HUES64 (cell line): ENCODE measurements at regions not wholly inside any gene's neighbourhood (a gene's known extent, or its start where the extent isn't known, plus 50 kb on each side); places are given as distances from the start of the nearest gene placed in this dataset.

Source experiments
- H3K27ac ChIP-seq: 2 replicates; pipeline ENCODE4 v1.7.0; 2013; ENCODE audit warnings: low read depth, low read length, inconsistent platforms
- H3K27me3 ChIP-seq: 2 replicates; pipeline ENCODE4 v1.6.1; 2013; ENCODE audit warnings: mild to moderate bottlenecking, low read length; ENCODE audit not compliant: insufficient read depth
- H3K36me3 ChIP-seq: 2 replicates; pipeline ENCODE4 v1.6.1; 2013; ENCODE audit warnings: mild to moderate bottlenecking, low read length; ENCODE audit not compliant: insufficient read depth
- H3K4me1 ChIP-seq: 2 replicates; pipeline ENCODE4 v1.6.1; 2013; ENCODE audit warnings: mild to moderate bottlenecking, low read length, moderate library complexity; ENCODE audit not compliant: insufficient read depth
- H3K4me3 ChIP-seq: 2 replicates; pipeline ENCODE4 v1.5.1; 2013; ENCODE audit warnings: mild to moderate bottlenecking, low read length, moderate library complexity
- H3K9ac ChIP-seq: 2 replicates; pipeline ENCODE4 v1.6.1; 2013; ENCODE audit warnings: mild to moderate bottlenecking, low read depth, low read length
- H3K9me3 ChIP-seq: 2 replicates; pipeline ENCODE4 v1.6.1; 2013; ENCODE audit warnings: low read depth, low read length; ENCODE audit not compliant: insufficient read depth
- WGBS: fragments of 150-250, 120-280 bp; methylation state at CpG from one replicate; pipeline ENCODE4 v1.1.7; 2013; ENCODE audit warnings: missing lambda C conversion rate; 5-methylcytosine and 5-hydroxymethylcytosine counted together

DNA sequence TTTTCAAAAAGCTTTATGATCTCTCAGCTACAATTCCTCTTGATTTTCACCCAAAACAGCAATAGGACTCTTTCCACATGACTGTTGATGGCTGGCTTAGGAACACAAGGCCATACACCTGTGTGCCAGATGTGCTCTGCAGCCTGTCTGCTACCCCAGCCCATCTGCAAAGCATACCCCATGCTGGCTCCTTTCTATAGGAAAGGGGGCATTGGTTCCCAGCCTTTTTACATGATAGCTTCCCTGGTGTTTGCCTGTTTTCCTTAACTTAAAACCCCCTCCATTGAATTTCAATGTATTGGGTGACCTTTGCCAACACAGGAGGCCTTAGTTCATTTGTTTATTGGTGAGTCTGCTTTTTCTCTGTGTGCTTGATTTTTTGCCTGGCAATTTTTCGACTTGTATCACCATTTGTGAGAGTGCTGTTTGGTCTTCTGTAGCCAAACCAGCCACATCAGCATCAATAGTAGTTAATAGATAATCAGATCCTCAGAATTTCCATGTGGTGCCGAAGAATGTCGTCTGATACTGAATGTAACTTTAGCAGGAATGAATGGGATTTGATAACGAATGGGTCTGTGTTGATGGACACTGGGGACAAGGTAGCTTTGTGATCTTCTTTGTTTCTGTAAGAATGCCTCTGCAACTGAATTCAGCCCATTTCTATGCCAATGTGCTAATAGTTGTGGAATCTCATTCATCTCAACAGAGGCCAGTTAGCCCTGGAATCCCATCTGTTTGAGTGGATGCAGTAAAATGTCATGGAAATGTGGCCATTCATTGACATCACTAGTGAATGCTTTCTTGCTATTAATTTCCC lies 272.2 kb upstream of the RARB start:
- no peaks in the 10 kb centered on the region for H3K27me3 ChIP-seq
- H3K4me1 ChIP-seq = peaks cover 50% of the 10 kb centered on the region
- H3K9me3 ChIP-seq = no peaks in the 10 kb centered on the region
- H3K9ac ChIP-seq = peak overlapping the region; percentile 71
- no peaks in the 10 kb centered on the region for H3K36me3 ChIP-seq
- peak overlapping the region; percentile 90 for H3K27ac ChIP-seq
- WGBS = 11% methylated on average over 4 of the region's 4 CpGs
- H3K4me3 ChIP-seq = peak overlapping the region; percentile 13

DNA sequence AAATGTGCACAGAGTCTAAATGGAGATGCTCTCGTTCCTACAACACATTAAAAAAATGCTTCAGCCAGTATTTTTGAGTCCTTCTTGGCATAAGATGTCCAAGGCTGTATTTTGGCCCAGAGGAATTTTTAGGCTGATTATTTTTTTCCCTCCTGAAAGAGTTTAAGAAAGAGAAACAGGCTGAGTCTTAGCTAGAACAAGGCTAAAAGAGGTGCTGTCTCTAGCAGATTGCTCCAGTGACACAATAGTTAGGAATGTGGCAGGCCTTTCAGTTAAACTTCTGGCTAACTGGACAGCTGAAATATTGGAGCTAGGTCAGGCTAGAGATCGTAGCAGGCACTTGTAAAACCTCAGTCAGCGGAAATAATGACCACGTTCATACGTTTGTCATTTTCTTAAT lies 271.4 kb upstream of the RARB start:
- Histone ChIP-seq H3K9ac (peak overlapping the region; percentile 71), H3K27me3 (no peaks in the 10 kb centered on the region), H3K4me1 (peaks cover 47% of the 10 kb centered on the region), H3K4me3 (peak overlapping the region; percentile 13; the same call in 1 of the 2 replicates), H3K36me3 (no peaks in the 10 kb centered on the region), H3K27ac (peak overlapping the region; percentile 90), H3K9me3 (no peaks in the 10 kb centered on the region)
- WGBS = 36% methylated on average over 5 of the region's 5 CpGs

DNA sequence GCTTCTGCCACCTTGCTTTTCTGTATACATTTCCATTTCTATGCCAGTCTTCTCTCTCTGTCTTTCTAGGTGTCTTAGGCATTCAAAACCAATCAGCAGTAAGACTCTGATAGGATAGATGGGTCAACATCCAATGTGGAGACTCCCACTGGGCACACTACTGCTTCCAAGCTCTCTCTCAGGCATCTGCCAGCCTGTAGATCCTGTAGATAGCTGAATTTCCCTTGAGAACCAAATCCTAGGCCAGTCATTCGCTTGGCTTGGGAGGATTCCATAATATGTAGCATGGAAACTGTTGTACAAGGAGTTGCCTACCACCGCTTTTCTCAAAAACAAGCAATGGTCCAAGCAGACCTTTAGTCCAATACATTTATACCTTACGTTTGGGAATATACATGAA lies 262.8 kb upstream of the RARB start:
- Histone ChIP-seq H3K9me3 (peaks cover 8% of the 10 kb centered on the region), H3K9ac (no peak overlapping the region), H3K27ac (no peak overlapping the region), H3K36me3 (no peaks in the 10 kb centered on the region), H3K4me1 (peaks cover 3% of the 10 kb centered on the region; the same call in 1 of the 2 replicates), H3K4me3 (no peak overlapping the region), H3K27me3 (no peaks in the 10 kb centered on the region)
- 98% methylated on average over 3 of the region's 3 CpGs for WGBS

DNA sequence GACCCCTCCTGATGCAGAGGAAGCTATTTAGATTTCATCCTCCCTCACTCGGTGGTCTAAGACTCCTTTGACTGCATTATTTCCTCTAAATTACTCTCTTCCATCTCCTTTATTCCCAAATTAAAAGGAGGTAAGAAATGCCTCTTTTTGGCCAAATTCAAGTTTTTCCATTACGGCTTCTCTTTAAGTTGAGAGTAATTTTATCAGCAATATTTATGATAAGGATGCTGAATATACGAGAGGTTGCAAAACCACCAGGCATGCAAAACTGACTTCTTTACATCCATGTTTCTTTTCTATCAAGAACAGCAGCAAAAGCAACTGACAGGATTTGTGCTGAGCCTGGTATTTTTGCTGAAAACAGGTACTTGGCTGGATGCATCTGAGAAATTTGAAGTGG lies 262.0 kb upstream of the RARB start:
- 94% methylated on average over 3 of the region's 3 CpGs for WGBS
- Histone ChIP-seq H3K4me1 (peaks cover 8% of the 10 kb centered on the region; the same call in 1 of the 2 replicates), H3K9ac (no peak overlapping the region), H3K36me3 (no peaks in the 10 kb centered on the region), H3K4me3 (no peak overlapping the region), H3K27ac (no peak overlapping the region), H3K27me3 (no peaks in the 10 kb centered on the region), H3K9me3 (peaks cover 8% of the 10 kb centered on the region)

DNA sequence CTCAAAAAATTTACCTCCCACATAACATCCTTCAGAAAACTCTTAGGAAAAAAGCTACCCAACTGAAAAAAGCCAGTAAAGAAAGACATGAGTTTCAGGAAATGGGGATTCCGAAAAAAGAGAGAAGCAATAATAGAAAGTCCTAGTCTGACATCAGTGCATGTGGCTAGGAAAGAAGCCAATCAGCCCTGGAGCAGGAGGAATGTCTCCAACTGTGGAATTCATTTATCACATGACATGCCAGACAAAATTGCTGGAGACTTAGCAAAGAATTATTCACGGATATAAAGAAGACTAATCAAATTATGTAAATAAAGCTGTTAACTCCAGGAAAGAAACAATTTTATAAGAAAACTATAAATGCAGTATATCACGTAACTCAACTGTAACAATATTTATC lies 258.9 kb upstream of the RARB start:
- H3K36me3 ChIP-seq = no peaks in the 10 kb centered on the region
- no peak overlapping the region for H3K4me3 ChIP-seq
- H3K4me1 ChIP-seq = peaks cover 33% of the 10 kb centered on the region
- no peak overlapping the region for H3K27ac ChIP-seq
- peaks cover 8% of the 10 kb centered on the region for H3K9me3 ChIP-seq
- H3K9ac ChIP-seq = no peak overlapping the region
- WGBS = 100% methylated on average over 1 of the region's 3 CpGs
- H3K27me3 ChIP-seq = no peaks in the 10 kb centered on the region

DNA sequence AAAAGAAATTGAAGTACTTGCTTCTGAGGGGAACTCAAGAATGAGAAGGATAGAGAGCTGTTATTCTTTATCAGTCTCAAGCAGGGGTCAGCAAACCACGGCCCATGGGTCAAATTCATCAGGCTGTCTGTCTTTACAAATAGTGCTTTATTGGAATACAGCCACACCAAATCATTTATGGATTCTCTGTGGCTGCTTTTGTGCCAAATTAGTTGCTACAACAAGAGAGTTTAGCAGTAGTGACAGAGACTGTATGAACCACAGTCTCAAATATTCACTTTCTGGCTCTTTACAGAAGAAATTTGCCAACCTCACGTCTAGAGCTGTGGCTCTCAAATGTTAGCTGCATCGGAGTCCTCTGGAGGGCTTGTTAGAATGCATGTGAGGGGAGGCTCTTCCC lies 258.0 kb upstream of the RARB start:
- 88% methylated on average over 3 of the region's 3 CpGs for WGBS
- Histone ChIP-seq H3K4me3 (no peak overlapping the region), H3K27ac (no peak overlapping the region), H3K4me1 (peaks cover 33% of the 10 kb centered on the region), H3K27me3 (no peaks in the 10 kb centered on the region), H3K9ac (no peak overlapping the region), H3K9me3 (peaks cover 8% of the 10 kb centered on the region), H3K36me3 (no peaks in the 10 kb centered on the region)

DNA sequence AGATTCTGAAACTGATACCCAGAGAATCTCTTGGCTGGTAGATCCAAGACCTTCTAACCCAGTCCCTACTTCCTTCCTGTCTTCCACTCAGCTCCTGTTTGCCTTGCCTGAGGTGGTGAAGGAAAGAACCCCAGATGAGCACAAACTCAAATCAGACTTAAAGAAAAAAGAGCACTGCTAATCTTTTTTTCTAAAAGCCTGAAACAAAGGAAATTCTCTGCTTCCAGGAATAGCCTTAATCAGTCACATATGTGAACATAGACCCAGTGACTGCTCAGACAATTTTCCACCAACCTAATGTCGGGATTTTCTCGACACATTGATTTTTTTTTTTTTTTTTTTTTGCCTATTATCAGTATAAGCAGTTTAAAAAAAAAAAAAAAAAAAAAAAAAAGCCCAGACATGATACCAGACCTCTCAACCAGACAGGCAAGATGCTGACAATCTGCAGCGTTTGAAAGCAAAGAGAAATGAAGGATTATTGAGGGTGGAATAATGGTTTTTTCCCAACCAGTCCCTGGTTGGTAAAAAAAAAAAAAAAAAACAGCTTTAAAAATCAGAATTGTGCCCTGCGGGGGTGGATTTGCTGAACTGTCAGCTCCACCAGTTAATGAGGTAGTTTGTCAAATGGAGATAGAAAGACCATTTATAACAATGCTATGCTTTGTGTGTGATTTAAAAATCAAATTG lies 256.8 kb upstream of the RARB start:
- Histone ChIP-seq H3K36me3 (no peaks in the 10 kb centered on the region), H3K27me3 (no peaks in the 10 kb centered on the region), H3K9me3 (peaks cover 8% of the 10 kb centered on the region), H3K9ac (no peak overlapping the region), H3K4me1 (peaks cover 33% of the 10 kb centered on the region), H3K27ac (no peak overlapping the region), H3K4me3 (no peak overlapping the region)
- WGBS = 87% methylated on average over 1 of the region's 4 CpGs

DNA sequence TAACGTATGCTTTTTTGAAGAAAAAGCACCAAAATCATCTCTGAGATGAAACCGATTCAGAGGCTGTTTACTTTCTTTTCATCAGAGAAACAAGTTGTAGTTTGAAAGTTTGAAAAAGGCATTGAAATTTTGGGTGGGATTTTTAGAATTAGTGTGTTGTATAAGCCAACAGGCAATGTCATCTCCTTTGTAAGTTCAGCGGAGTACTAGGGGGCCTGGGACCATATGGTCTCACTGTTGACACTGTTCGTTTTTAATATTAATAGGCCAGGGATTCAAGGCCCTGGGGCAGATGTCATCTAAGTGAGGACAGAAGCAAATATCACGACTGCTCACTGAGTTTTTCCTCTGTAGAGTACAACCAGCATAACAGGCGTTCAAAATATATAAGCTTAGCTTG lies 256.2 kb upstream of the RARB start:
- Histone ChIP-seq H3K4me1 (peaks cover 33% of the 10 kb centered on the region), H3K4me3 (no peak overlapping the region), H3K27ac (no peak overlapping the region), H3K36me3 (no peaks in the 10 kb centered on the region), H3K9me3 (peaks cover 8% of the 10 kb centered on the region), H3K27me3 (no peaks in the 10 kb centered on the region), H3K9ac (no peak overlapping the region)
- WGBS = 91% methylated on average over 6 of the region's 6 CpGs

DNA sequence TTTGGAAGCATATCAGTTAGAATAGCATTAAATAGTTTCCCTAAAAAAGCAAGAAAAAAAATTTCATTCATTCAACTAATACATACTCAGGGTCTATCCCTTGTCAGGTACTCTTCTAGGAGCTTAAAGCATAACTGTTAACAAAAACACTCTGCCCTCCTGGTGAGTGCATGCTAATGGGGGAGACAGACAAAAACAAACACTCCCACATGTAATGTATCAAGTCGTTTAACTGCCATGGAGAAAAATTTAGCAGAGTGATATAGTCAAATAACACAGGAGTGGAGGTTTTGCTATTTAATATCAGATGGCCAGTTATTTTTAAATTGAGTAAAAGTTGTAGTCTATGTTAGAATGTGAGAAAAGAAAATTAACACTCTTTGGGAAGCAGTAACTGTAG lies 254.5 kb upstream of the RARB start:
- no peak overlapping the region for H3K4me3 ChIP-seq
- peaks cover 33% of the 10 kb centered on the region for H3K4me1 ChIP-seq
- H3K27ac ChIP-seq = no peak overlapping the region
- no peak overlapping the region for H3K9ac ChIP-seq
- H3K36me3 ChIP-seq = no peaks in the 10 kb centered on the region
- peaks cover 7% of the 10 kb centered on the region for H3K9me3 ChIP-seq
- H3K27me3 ChIP-seq = no peaks in the 10 kb centered on the region
- WGBS = 0% methylated on average over 1 of the region's 1 CpG

DNA sequence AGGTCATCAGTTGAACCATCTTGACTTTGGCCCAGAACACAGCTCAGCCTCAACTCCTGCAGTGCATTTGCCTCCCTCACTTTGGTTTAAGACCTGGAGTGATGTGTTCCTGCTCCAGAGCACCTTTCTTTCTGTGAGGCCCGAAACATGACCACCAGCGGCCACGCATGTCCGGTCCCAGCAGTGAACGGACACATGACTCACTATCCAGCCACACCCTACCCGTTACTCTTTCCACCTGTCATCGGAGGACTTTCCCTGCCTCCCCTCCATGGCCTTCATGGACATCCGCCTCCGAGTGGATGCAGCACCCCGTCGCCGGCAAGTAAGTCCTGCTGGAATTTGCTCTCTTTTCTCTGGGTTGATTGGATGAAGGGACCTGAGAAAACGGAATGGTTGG lies 253.8 kb upstream of the RARB start:
- Histone ChIP-seq H3K9ac (no peak overlapping the region), H3K27me3 (no peaks in the 10 kb centered on the region), H3K36me3 (no peaks in the 10 kb centered on the region), H3K27ac (no peak overlapping the region), H3K4me3 (no peak overlapping the region), H3K4me1 (peaks cover 33% of the 10 kb centered on the region), H3K9me3 (peaks cover under 1% of the 10 kb centered on the region; the same call in 1 of the 2 replicates)
- 94% methylated on average over 13 of the region's 13 CpGs for WGBS

DNA sequence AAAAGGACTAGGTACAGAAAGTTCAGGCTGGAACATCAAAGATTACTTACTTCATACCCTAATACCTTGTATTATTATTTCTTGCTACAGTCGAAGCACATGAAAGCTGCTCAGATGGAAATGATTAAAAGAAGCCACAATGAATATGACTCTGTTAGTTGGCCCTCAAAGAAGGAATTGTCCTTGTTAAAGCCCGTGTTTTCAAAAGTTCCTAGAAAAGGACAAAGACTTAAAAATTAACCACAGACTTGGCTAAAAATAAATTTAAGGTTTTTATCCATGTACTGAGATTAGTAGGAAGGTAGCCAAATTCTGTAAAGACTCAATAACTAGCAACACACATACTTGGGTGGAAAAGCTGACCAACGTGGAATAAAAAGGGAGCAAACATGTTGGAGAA lies 251.0 kb upstream of the RARB start:
- Histone ChIP-seq H3K36me3 (no peaks in the 10 kb centered on the region), H3K27ac (no peak overlapping the region), H3K4me1 (peaks cover 15% of the 10 kb centered on the region), H3K27me3 (no peaks in the 10 kb centered on the region), H3K4me3 (no peak overlapping the region), H3K9me3 (no peaks in the 10 kb centered on the region), H3K9ac (no peak overlapping the region)
- WGBS = 86% methylated on average over 3 of the region's 3 CpGs
